ENCODE measurements at regions not wholly inside any gene's neighbourhood (a gene's known extent, or its start where the extent isn't known, plus 50 kb on each side); places are given as distances from the start of the nearest gene placed in this dataset.

GRCh38 chr5:26259081-26259480 lies 779.3 kb downstream of the CDH9 start:
- Histone ChIP-seq H3K27me3 (ENCODE audit: control insufficient read depth in 1 of 2, insufficient read depth in 2 of 2, low read length in 2 of 2) (no peaks in the 10 kb centered on the region), H2AFZ (ENCODE audit: low read length) (no peak overlapping the region), H3K79me2 (ENCODE audit: insufficient read depth, low read length) (no peaks in the 10 kb centered on the region), H3K9ac (ENCODE audit: insufficient read depth, low read depth, low read length) (no peak overlapping the region), H3K27ac (ENCODE audit: extremely low read length, insufficient read depth, low read length) (no peak overlapping the region), H3K9me3 (ENCODE audit: low read length) (peaks cover 27% of the 10 kb centered on the region), H3K4me3 (replicated peaks in 1 of 3; ENCODE audit: insufficient read depth in 1 of 3, low read depth in 2 of 3, low read length in 3 of 3) (no peak overlapping the region), H4K20me1 (ENCODE audit: insufficient read depth, low read length) (no peaks in the 10 kb centered on the region), H3K4me2 (ENCODE audit: low read depth, low read length) (no peak overlapping the region), H3K4me1 (ENCODE audit: insufficient read depth, low read length) (no peaks in the 10 kb centered on the region), H3K36me3 (replicated peaks in 1 of 2; ENCODE audit: control insufficient read depth in 1 of 2, insufficient read depth in 2 of 2, low read length in 2 of 2) (no peaks in the 10 kb centered on the region)
- ChIA-PET POLR2A (no interaction called here), CTCF (ENCODE audit: low intra/inter-chr PET ratio, low total read pairs) (no interaction called here)
- WGBS (ENCODE audit: low lambda C conversion rate): 0% methylated on average over 1 of the region's 1 CpG
- no peak for ATAC-seq
- intact Hi-C loops (cut with micrococcal nuclease; ENCODE audit: unreplicated experiment): no loop called here
- BruUV-seq (replicated peaks): no TSS peak
- no peak for FAIRE-seq
- in situ Hi-C loops (cut with HindIII; ENCODE audit: extremely low pct_ligation_motif_present, low pct_unique_long_range_greater_than_20kb): no loop called here
- no peak for DNase-seq (ENCODE audit: low spot score)
- TF ChIP-seq ZBTB38 (CRISPR knock-in tag; IDR thresholded peaks at IDR 0.05) (no peak), RFX1 (IDR thresholded peaks at IDR 0.05) (peak; percentile 31; the same call in 1 of the 2 replicates)

GRCh38 chr5:26245321-26245720 lies 793.1 kb downstream of the CDH9 start:
- Histone ChIP-seq H3K27ac (ENCODE audit: extremely low read length, insufficient read depth, low read length) (no peak overlapping the region), H2AFZ (ENCODE audit: low read length) (no peak overlapping the region), H3K9ac (ENCODE audit: insufficient read depth, low read depth, low read length) (no peak overlapping the region), H3K27me3 (ENCODE audit: control insufficient read depth in 1 of 2, insufficient read depth in 2 of 2, low read length in 2 of 2) (no peaks in the 10 kb centered on the region), H3K4me1 (ENCODE audit: insufficient read depth, low read length) (no peaks in the 10 kb centered on the region), H3K36me3 (replicated peaks in 1 of 2; ENCODE audit: control insufficient read depth in 1 of 2, insufficient read depth in 2 of 2, low read length in 2 of 2) (no peaks in the 10 kb centered on the region), H4K20me1 (ENCODE audit: insufficient read depth, low read length) (no peaks in the 10 kb centered on the region), H3K4me3 (replicated peaks in 1 of 3; ENCODE audit: insufficient read depth in 1 of 3, low read depth in 2 of 3, low read length in 3 of 3) (no peak overlapping the region), H3K4me2 (ENCODE audit: low read depth, low read length) (no peak overlapping the region), H3K79me2 (ENCODE audit: insufficient read depth, low read length) (no peaks in the 10 kb centered on the region), H3K9me3 (ENCODE audit: low read length) (peaks cover 4% of the 10 kb centered on the region; the same call in 1 of the 2 replicates)
- ChIA-PET CTCF (ENCODE audit: low intra/inter-chr PET ratio, low total read pairs) (no interaction called here), POLR2A (no interaction called here)
- ATAC-seq (no peak), DNase-seq (ENCODE audit: low spot score) (no peak), FAIRE-seq (no peak)
- in situ Hi-C loops (cut with HindIII; ENCODE audit: extremely low pct_ligation_motif_present, low pct_unique_long_range_greater_than_20kb) (no loop called here), intact Hi-C loops (cut with micrococcal nuclease; ENCODE audit: unreplicated experiment) (no loop called here)
- no peak for TF ChIP-seq FOSL1 (CRISPR knock-in tag; IDR thresholded peaks at IDR 0.05; ENCODE audit: borderline replicate concordance)
- no peak for TF ChIP-seq ETV5 (CRISPR knock-in tag; IDR thresholded peaks at IDR 0.05; ENCODE audit: borderline replicate concordance)
- TF ChIP-seq KLF12 (CRISPR knock-in tag; IDR thresholded peaks at IDR 0.05; ENCODE audit: borderline replicate concordance): no peak
- 27% methylated on average over 5 of the region's 5 CpGs for WGBS (ENCODE audit: low lambda C conversion rate)
- BruUV-seq (replicated peaks): no TSS peak
